HUES48 (cell line): ENCODE measurements at regions not wholly inside any gene's neighbourhood (a gene's known extent, or its start where the extent isn't known, plus 50 kb on each side); places are given as distances from the start of the nearest gene placed in this dataset.

Experiments used
- H3K27ac ChIP-seq: one replicate; pipeline ENCODE4 v1.7.0; 2013; ENCODE audit warnings: low read depth, low read length, inconsistent platforms
- H3K27me3 ChIP-seq: 2 replicates; pipeline ENCODE4 v1.6.1; 2013; ENCODE audit warnings: mild to moderate bottlenecking, low read length; ENCODE audit not compliant: control insufficient read depth, insufficient read depth
- H3K36me3 ChIP-seq: 2 replicates; pipeline ENCODE4 v1.6.1; 2013; ENCODE audit warnings: low read length; ENCODE audit not compliant: control insufficient read depth, insufficient read depth
- H3K4me1 ChIP-seq: 2 replicates; pipeline ENCODE4 v1.6.1; 2013; ENCODE audit warnings: mild to moderate bottlenecking, low read length; ENCODE audit not compliant: control insufficient read depth, insufficient read depth
- H3K4me3 ChIP-seq: 2 replicates; pipeline ENCODE4 v1.5.1; 2013; ENCODE audit warnings: mild to moderate bottlenecking, low read depth, low read length
- H3K9ac ChIP-seq: 2 replicates; pipeline ENCODE4 v1.6.1; 2013; ENCODE audit warnings: mild to moderate bottlenecking, low read depth, low read length, moderate library complexity
- H3K9me3 ChIP-seq: 2 replicates; pipeline ENCODE4 v1.6.1; 2013; ENCODE audit warnings: low read length; ENCODE audit not compliant: control insufficient read depth, insufficient read depth

DNA sequence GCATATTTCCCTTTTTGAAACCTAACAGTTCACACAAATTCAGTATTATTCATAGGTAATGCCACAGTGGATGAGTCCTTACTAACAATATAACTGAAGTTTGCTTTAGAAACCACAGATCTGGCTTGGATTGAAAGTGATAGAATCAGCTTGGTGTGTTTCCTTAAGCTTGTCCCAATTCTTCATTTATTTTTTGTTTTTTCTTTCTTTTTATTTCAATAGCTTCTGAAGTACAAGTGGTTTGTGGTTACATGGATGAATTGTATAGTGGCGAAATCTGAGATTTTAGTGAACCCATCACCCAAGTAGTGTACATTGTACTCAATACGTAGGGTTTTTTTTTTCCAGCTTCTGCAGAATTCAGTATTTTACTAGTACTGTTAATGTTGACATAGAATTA, 518.2 kb upstream of the SEMA3D start:
- Histone ChIP-seq H3K4me3 (no peak overlapping the region), H3K27me3 (no peaks in the 10 kb centered on the region), H3K4me1 (no peaks in the 10 kb centered on the region), H3K27ac (no peak overlapping the region), H3K9ac (no peak overlapping the region), H3K9me3 (no peaks in the 10 kb centered on the region), H3K36me3 (no peaks in the 10 kb centered on the region)

DNA sequence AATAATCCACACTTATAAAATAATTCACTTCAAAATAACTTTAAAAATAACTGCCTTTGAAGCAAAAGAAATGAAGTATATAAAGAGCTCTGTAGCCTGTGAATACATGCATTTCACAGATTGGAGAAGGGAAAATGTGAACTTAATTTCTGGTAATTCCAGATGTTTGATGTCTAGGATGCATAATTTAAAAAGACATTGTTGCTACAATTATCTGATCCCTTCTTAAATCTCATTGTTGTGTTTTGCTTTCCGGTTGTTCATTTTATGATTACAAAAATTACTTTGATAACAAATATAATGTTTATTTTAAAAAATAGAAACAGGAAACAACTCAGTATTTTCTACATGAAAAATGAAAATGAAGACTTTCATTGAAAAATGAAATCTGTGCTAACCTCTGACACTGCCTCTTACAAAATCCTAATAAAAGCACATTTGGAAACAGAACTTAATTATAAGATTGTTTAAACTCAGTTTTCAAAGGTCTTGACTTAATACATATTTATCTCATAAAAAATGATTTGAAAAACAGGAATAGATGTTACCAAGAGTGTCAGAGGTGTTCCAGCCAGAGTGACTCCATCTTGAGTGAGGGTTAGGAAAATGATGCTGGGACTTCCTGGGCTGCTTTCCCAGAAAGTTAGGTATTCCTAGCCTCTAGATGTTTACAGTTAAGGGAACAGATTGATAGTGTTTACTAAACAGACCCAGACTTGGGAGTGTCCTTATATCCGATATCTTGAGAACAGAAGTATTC, 516.6 kb upstream of the SEMA3D start:
- H3K9ac ChIP-seq, result no peak overlapping the region

DNA sequence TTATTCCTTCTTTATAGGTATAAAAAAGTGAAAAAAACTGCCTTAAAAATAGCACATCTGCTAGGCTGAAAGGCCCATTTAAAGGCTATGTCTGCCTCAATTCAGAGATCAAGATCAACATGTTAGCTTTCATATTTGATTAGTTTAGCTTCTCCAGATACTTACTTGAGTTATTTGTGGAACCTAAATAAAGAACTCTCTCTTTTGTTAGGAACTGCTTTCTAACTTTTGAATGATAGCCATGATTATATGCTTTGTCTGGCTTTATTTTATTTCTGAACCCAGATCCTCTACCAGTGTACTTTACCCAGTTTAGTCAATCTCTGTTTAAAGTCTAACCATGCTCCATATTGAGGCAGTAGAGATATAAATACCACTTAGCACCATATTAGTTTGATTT, 515.5 kb upstream of the SEMA3D start:
- no peaks in the 10 kb centered on the region for H3K27me3 ChIP-seq
- no peak overlapping the region for H3K9ac ChIP-seq
- no peaks in the 10 kb centered on the region for H3K36me3 ChIP-seq
- H3K4me3 ChIP-seq, result no peak overlapping the region
- H3K27ac ChIP-seq, result no peak overlapping the region
- no peaks in the 10 kb centered on the region for H3K9me3 ChIP-seq
- no peaks in the 10 kb centered on the region for H3K4me1 ChIP-seq

More for the DNA sequence above, 516.6 kb upstream of the SEMA3D start:
- H3K4me3 ChIP-seq, result no peak overlapping the region
- H3K27ac ChIP-seq, result no peak overlapping the region
- no peaks in the 10 kb centered on the region for H3K9me3 ChIP-seq
- H3K27me3 ChIP-seq, result no peaks in the 10 kb centered on the region
- H3K36me3 ChIP-seq, result no peaks in the 10 kb centered on the region
- H3K4me1 ChIP-seq, result no peaks in the 10 kb centered on the region

DNA sequence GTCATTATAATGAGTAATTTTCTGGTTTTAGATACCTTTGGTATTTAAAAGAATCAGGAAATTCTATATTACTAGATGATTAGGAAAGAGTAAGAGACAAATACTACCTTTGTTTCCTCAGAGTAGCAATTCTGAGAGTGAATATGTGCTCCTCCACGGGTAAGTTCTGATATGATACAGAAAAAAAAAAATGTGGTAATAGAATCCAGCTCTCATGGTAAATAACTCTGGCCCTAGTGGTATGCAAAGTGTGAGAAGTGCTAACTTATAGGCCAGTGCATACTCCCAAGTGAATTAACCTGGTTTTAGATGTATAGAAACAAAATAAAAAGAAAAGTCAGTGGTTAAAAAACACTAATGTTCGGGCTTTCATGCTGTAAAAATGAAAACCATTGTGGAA, 512.6 kb upstream of the SEMA3D start:
- Histone ChIP-seq H3K4me3 (no peak overlapping the region), H3K36me3 (no peaks in the 10 kb centered on the region), H3K9ac (no peak overlapping the region), H3K4me1 (no peaks in the 10 kb centered on the region), H3K9me3 (no peaks in the 10 kb centered on the region), H3K27me3 (no peaks in the 10 kb centered on the region), H3K27ac (no peak overlapping the region)

DNA sequence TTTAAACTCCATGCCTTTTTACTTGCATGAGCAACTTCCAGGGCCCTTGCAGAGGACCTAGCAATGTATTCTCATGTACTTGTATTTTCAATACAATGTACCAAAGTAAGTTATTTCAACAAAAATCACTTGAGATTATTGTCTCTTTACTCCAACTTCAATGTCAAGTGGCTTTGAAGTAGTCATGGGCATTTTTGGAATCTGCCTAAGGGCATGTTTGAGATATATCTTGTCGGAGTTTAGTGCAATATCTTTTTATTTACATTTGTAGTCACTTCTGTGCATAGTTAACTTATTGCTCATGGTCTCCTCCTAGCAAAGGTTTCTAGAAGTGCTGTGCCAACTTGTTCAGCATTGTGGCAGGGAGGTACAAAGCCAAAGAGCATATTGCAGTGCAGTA, 508.7 kb upstream of the SEMA3D start:
- H3K9me3 ChIP-seq, result no peaks in the 10 kb centered on the region
- no peak overlapping the region for H3K4me3 ChIP-seq
- no peaks in the 10 kb centered on the region for H3K27me3 ChIP-seq
- no peak overlapping the region for H3K9ac ChIP-seq
- H3K36me3 ChIP-seq, result no peaks in the 10 kb centered on the region
- no peak overlapping the region for H3K27ac ChIP-seq
- H3K4me1 ChIP-seq, result no peaks in the 10 kb centered on the region

DNA sequence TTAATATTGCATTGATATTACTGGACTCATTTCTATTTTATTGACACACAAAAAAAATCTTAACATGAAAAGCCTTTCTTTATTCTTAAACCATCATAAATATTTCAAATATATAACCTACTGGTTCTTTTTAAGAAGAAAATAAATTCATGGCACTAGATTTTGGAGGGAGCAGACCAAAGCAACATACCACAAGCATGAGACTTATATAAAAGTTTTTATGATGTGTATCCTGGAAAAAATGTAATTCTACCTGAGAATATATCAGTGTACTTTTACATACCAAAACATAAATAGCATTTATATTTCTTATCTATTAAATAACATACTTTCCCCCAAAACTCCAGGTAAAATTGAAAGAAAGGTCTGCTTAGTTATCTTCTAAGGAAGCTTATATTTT, 508.2 kb upstream of the SEMA3D start:
- Histone ChIP-seq H3K36me3 (no peaks in the 10 kb centered on the region), H3K9ac (no peak overlapping the region)

DNA sequence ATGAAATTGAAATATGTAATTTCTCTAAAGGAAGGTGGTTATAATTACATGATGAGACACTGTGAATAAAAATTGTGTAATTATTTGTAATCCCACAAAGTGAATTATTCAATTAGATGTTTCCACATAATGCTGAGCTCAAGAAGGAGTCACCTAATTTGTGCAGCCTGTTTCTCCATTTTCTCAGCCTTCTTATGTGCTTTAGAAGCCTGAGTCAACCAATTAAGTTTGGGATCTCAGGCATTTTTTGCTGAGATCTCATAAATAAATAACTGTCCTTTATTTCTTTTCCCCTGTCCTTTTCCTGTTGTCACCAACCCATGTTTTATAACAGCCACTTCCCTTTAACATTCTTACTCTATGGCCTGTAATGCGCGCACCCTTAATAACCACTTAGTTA, 506.5 kb upstream of the SEMA3D start:
- H3K9me3 ChIP-seq, result no peaks in the 10 kb centered on the region; the same call in 1 of the 2 replicates
- no peak overlapping the region for H3K9ac ChIP-seq
- H3K27ac ChIP-seq, result no peak overlapping the region
- no peak overlapping the region for H3K4me3 ChIP-seq
- H3K4me1 ChIP-seq, result no peaks in the 10 kb centered on the region
- H3K36me3 ChIP-seq, result no peaks in the 10 kb centered on the region
- no peaks in the 10 kb centered on the region for H3K27me3 ChIP-seq

More for the DNA sequence above, 508.2 kb upstream of the SEMA3D start:
- H3K9me3 ChIP-seq, result no peaks in the 10 kb centered on the region
- H3K4me3 ChIP-seq, result no peak overlapping the region
- H3K27ac ChIP-seq, result no peak overlapping the region
- H3K27me3 ChIP-seq, result no peaks in the 10 kb centered on the region
- H3K4me1 ChIP-seq, result no peaks in the 10 kb centered on the region

DNA sequence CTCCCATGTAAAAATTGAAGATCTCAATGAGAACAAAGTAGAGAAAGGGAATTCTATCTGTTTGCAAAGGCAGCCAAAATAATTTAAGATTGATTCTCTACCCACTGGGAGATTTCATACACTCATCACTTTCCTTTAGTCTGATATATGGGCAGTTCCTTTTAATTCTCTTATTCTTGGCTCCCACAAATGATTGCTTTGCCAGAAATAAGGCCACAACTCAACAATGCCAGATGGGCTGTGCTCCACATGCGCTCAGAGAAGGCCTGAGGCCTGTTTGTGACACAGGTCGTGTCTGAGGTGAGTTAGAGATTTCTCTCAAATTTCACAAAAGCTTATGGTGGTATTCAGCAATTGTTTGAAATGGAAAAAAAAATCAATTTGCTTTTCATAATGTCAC, 501.9 kb upstream of the SEMA3D start:
- H3K27me3 ChIP-seq, result no peaks in the 10 kb centered on the region

DNA sequence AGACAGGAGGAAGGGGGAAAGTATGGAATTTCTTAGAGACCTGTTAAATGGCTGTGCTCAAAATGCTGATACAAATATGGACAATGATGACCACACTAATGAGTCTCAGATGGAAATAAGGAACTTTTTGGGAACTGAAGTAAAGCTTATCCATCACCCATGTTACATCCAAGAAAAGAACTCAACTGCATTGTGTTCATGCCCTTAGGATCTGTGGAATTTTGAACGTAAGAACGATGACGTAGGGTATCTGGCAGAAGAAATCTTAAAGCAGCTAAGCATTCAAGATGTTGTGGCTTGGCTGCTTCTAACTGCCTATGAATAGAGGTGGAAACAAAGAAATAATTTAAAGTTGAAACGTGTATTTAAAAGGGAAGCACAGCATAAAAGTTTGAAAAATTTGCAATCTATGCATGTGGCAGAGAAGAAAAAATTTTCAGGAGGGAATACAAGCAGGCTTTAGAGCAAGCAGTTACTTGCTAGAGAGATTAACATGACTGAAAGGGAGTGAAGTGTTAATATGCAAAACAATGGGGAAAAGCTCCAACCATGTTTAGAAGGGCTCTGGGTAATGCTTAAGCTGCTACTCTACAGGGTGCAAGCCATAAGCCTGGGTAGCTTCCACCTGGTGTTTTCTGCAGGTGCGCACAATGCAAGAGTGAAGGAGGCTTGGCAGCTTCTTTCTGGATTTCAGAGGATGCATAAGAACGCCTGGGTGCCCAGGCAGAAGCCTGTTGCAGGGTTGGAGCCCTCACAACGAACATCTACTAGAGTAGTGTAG, 499.7 kb upstream of the SEMA3D start:
- Histone ChIP-seq H3K9me3 (peaks cover 17% of the 10 kb centered on the region), H3K9ac (no peak overlapping the region), H3K27ac (no peak overlapping the region), H3K36me3 (no peaks in the 10 kb centered on the region), H3K4me3 (no peak overlapping the region), H3K4me1 (no peaks in the 10 kb centered on the region), H3K27me3 (no peaks in the 10 kb centered on the region)

More for the DNA sequence above, 501.9 kb upstream of the SEMA3D start:
- Histone ChIP-seq H3K4me1 (no peaks in the 10 kb centered on the region), H3K9me3 (peaks cover 17% of the 10 kb centered on the region), H3K9ac (no peak overlapping the region), H3K36me3 (no peaks in the 10 kb centered on the region), H3K4me3 (no peak overlapping the region), H3K27ac (no peak overlapping the region)

DNA sequence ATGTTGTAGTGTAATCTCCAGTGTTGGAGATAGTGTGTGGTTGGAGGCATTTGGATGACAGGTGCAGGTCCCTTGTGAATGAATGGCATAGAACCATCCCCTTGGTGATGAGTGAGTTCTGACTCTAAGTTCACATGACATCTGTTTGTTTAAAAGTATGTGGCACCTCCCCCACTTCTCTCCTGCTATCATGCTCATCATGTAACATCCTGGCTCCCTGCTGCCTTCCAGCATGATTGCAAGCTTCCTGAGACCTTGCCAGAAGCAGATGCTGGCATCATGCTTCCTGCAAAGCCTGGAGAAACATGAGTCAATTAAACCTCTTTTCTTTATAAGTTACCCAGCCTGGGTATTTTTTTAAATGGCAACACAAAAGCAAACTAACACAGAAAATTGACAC, 499.0 kb upstream of the SEMA3D start:
- no peak overlapping the region for H3K4me3 ChIP-seq
- H3K4me1 ChIP-seq, result no peaks in the 10 kb centered on the region
- H3K9ac ChIP-seq, result no peak overlapping the region
- H3K36me3 ChIP-seq, result no peaks in the 10 kb centered on the region
- H3K27ac ChIP-seq, result no peak overlapping the region
- H3K27me3 ChIP-seq, result no peaks in the 10 kb centered on the region
- H3K9me3 ChIP-seq, result peaks cover 17% of the 10 kb centered on the region

DNA sequence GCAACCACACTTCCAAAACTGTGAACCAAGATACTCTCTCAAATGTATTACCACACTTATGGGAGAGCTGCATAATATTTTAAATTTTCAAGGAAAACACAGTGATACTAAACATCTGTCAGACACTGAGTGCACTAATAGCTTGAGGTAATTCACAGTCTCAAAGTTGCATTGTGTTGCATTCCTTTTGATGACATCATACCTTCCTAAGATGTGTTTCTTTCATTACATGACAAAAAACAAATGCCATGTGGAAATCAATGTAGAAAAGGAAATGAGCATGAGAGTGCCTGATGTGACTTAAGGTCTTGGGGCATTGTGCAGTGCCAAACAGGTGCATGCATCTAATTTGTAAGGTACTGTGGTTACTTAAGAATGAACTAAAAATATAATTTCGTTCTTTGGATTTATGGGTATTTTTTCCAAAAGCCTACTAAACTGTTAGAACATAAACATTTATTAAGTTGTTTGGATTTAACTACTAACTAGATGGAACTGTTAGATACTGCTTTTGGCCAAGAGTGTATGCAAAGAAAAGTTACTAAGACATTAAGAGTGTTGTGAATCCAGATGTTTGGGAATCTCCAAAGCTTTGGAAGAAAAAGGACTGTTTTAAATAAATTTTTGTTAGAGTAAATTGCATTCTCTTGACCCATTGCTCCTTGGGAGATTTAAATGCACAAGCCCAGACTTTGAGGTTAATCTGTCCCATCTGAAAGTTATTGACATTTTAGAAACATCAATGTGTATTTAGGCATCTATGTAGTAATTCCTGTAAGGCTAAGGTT, 496.2 kb upstream of the SEMA3D start:
- no peaks in the 10 kb centered on the region for H3K36me3 ChIP-seq
- H3K4me3 ChIP-seq, result no peak overlapping the region
- H3K9ac ChIP-seq, result no peak overlapping the region
- H3K27me3 ChIP-seq, result no peaks in the 10 kb centered on the region
- H3K27ac ChIP-seq, result no peak overlapping the region
- no peaks in the 10 kb centered on the region for H3K4me1 ChIP-seq
- H3K9me3 ChIP-seq, result peaks cover 25% of the 10 kb centered on the region
